Brain microvascular endothelial cell (primary cell): ENCODE measurements at regions not wholly inside any gene's neighbourhood (a gene's known extent, or its start where the extent isn't known, plus 50 kb on each side); places are given as distances from the start of the nearest gene placed in this dataset.

Experiments used
- DNase-seq: peaks from one replicate; pipeline ENCODE4 v3.0.0-alpha.2; 2020
- H3K27ac ChIP-seq: fragments of 250-450 bp; sonication (Bioruptor Pico); 2 replicates; pipeline ENCODE4 v1.5.1; 2020; ENCODE audit warnings: mild to moderate bottlenecking, moderate library complexity
- H3K27me3 ChIP-seq: fragments of 250-450 bp; sonication (Bioruptor Pico); replicated peaks from 2 replicates; pipeline ENCODE4 v1.5.1; 2020; ENCODE audit warnings: mild to moderate bottlenecking
- H3K36me3 ChIP-seq: fragments of 250-450 bp; sonication (Bioruptor Pico); replicated peaks from 2 replicates; pipeline ENCODE4 v1.5.1; 2020; ENCODE audit warnings: mild to moderate bottlenecking
- H3K4me3 ChIP-seq: 2 replicates; pipeline ENCODE4 v1.5.1; 2011; ENCODE audit warnings: low read depth, mild to moderate bottlenecking, control low read depth, low read length, moderate library complexity
- CTCF ChIP-seq: IDR thresholded peaks from 2 replicates; pipeline ENCODE4 v1.5.1; 2011; ENCODE audit warnings: low read depth, mild to moderate bottlenecking, moderate library complexity, low read length, control low read depth, inconsistent platforms; ENCODE audit errors: missing control alignments
- in situ Hi-C: cut with HindIII; loops from 2 replicates; pipeline ENCODE4 v1.10.0; 2017; ENCODE audit warnings: low sequenced_read_pairs, low pct_ligation_motif_present

DNA sequence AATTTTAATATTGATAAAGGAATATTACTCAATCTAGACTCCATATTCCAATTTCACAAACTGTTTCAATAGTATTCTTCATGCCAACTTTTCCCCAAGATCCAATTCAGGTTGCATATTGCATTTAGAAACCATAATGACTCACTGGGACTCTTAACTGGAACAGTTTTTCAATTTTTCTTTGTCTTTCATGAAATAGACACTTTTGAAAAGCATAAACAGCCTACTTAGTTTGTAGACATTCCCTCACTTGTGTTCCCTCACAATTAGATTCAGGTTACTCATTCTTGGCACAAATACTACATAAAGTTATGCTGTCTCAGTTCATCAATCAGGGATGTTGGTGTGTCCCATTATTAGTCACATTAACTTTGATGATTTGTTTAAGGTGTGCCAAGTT is 1768.4 kb upstream of the PIK3C3 start:
- Histone ChIP-seq H3K4me3 (no peak overlapping the region), H3K27ac (no peak overlapping the region), H3K36me3 (no peaks in the 10 kb centered on the region), H3K27me3 (no peaks in the 10 kb centered on the region)
- no peak for TF ChIP-seq CTCF
- DNase-seq: no peak
- in situ Hi-C loops: no loop called here

- in situ Hi-C loops: no loop called here
- no peak overlapping the region for H3K27ac ChIP-seq
- no peaks in the 10 kb centered on the region for H3K27me3 ChIP-seq
- no peak for DNase-seq
- H3K36me3 ChIP-seq: no peaks in the 10 kb centered on the region
- TF ChIP-seq CTCF: no peak
- H3K4me3 ChIP-seq: no peak overlapping the region
Measured at GRCh38 chr18:40179729-40180461, 1775.1 kb upstream of the PIK3C3 start.

GRCh38 chr18:40168026-40168425 is 1787.0 kb upstream of the PIK3C3 start:
- H3K27ac ChIP-seq: no peak overlapping the region
- H3K4me3 ChIP-seq: no peak overlapping the region
- H3K36me3 ChIP-seq: no peaks in the 10 kb centered on the region
- TF ChIP-seq CTCF: no peak
- no peaks in the 10 kb centered on the region for H3K27me3 ChIP-seq
- no peak for DNase-seq
- in situ Hi-C loops: no loop called here

DNA sequence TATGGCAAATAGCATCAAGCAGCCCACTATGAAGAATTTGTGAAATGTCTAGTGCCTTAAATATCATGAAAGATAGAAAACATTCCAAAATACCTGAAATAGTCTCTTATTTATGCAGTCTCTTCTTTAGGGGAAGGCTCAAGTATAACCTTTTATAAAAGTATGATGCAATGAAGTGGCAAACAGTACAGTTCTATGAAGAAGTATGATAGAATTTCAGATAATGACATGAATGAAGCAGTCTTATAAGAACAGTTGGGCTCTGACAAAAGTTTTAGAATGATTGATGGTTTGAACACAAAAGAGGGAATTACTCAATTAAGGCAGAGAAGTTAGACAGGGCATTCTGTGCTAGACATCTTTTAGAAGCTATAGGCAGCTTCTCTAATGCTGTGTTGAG is 1791.8 kb upstream of the PIK3C3 start:
- no peak overlapping the region for H3K4me3 ChIP-seq
- H3K36me3 ChIP-seq: no peaks in the 10 kb centered on the region
- no peak for DNase-seq
- TF ChIP-seq CTCF: no peak
- no peak overlapping the region for H3K27ac ChIP-seq
- in situ Hi-C loops: no loop called here
- H3K27me3 ChIP-seq: no peaks in the 10 kb centered on the region

DNA sequence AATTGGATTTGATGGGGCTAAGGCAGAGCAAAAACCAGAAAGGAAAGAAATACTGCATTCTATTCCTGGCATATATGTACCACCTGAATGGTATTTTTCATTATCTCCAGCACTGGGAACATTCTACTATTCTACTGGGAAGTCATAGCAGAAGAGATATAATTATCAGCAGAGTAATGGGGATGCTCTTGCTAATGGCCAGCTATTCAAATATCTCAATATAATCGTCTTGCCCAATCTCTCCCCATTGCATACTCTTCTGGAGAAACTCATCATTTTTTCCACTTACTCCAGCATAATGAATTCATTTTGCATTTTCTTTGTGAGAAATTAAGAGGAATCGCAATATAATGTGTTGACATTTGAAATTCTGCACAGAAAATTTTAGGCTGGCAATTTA is 1794.7 kb upstream of the PIK3C3 start:
- DNase-seq: no peak
- no peak overlapping the region for H3K27ac ChIP-seq
- H3K36me3 ChIP-seq: no peaks in the 10 kb centered on the region
- TF ChIP-seq CTCF: no peak
- no peak overlapping the region for H3K4me3 ChIP-seq
- in situ Hi-C loops: no loop called here
- H3K27me3 ChIP-seq: no peaks in the 10 kb centered on the region
